Vagina (tissue), 2 donors: ENCODE measurements at regions not wholly inside any gene's neighbourhood (a gene's known extent, or its start where the extent isn't known, plus 50 kb on each side); places are given as distances from the start of the nearest gene placed in this dataset.
"Not testable (repeated sequence)": the region's sequence is repeated elsewhere in the genome, so short reads cannot be mapped to it uniquely, and the experiment has no call there.

Experiments
- DNase-seq, 2 donors: peaks; one replicate each; pipeline ENCODE4 v3.0.0-alpha.2; 2017; ENCODE audit errors: extremely low spot score in 2 of 2
- H3K27ac ChIP-seq: fragments of 200-600 bp; sonication (generic); one replicate; pipeline ENCODE4 v1.5.1; 2019
- H3K27me3 ChIP-seq: fragments of 200-600 bp; sonication (generic); one replicate; pipeline ENCODE4 v1.5.1; 2019
- H3K36me3 ChIP-seq, 2 donors: fragments of 200-600 bp; sonication (generic); one replicate each; pipeline ENCODE4 v1.5.1; 2017 to 2019
- H3K4me1 ChIP-seq: fragments of 200-600 bp; sonication (generic); one replicate; pipeline ENCODE4 v1.5.1; 2019
- H3K4me3 ChIP-seq, 2 donors: fragments of 200-600 bp; sonication (generic); 1 replicate in 1 of 2; 2 replicates in 1 of 2; pipeline ENCODE4 v1.5.1; 2016 to 2019
- H3K9me3 ChIP-seq: fragments of 200-600 bp; sonication (generic); one replicate; pipeline ENCODE4 v1.5.1; 2019
- POLR2A ChIP-seq, 2 donors: fragments of 450-650 bp; IDR thresholded peaks; one replicate each; pipeline ENCODE4 v1.6.1; 2017; ENCODE audit warnings: antibody characterized with exemption in 2 of 2, mild to moderate bottlenecking in 2 of 2, moderate library complexity in 2 of 2
- POLR2AphosphoS5 ChIP-seq, 2 donors: sonication (generic); formaldehyde crosslinking; IDR thresholded peaks; one replicate each; pipeline ENCODE4 v1.9.0; 2017; ENCODE audit warnings: antibody characterized with exemption in 2 of 2, mild to moderate bottlenecking in 2 of 2, low read depth in 1 of 2; ENCODE audit not compliant: insufficient read depth in 1 of 2
- intact Hi-C: fragments of 100-400 bp; cut with DNase I; formaldehyde crosslinking; loops from one replicate; pipeline ENCODE4 v1.15.1; 2023
- TF ChIP-seq, protein P1 (sequence below), 3 experiments: fragments of 450-650 bp in 2 of 3; fragments of 200-600 bp in 1 of 3; sonication (generic) in 1 of 3; IDR thresholded peaks; one replicate each; pipeline ENCODE4 v1.5.1; 2017 to 2019; ENCODE audit warnings: antibody characterized with exemption in 3 of 3, mild to moderate bottlenecking in 2 of 3, moderate library complexity in 2 of 3

DNA sequence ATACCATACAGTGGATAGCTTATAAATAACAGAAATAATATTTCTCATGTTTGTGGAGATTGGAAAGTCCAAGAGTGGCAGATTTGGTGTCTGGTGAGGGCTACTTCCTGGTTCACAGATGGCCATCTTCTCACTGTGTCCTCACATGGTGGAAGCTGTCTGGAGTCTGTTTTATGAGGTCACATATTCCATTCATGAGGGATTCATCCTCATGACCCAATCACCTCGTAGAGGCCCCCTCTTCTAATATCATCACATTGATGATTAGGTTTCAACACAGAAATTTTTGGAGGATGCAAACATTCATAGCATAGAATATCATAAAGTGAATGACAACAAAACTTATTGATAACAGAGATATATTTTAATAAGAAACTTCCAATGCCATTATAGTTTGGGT is 568.0 kb downstream of the STIM2 start:
- intact Hi-C loops = no loop called here
- Histone ChIP-seq H3K4me3 (no peak overlapping the region), H3K4me1 (no peaks in the 10 kb centered on the region), H3K9me3 (no peaks in the 10 kb centered on the region), H3K36me3 (no peaks in the 10 kb centered on the region), H3K27me3 (no peaks in the 10 kb centered on the region), H3K27ac (no peak overlapping the region)
- TF ChIP-seq POLR2A (IDR thresholded peaks at IDR 0.05) (no peak), POLR2AphosphoS5 (IDR thresholded peaks at IDR 0.05; ENCODE audit: insufficient read depth in 1 of 2, low read depth in 1 of 2) (no peak)
- TF ChIP-seq, protein P1, sequence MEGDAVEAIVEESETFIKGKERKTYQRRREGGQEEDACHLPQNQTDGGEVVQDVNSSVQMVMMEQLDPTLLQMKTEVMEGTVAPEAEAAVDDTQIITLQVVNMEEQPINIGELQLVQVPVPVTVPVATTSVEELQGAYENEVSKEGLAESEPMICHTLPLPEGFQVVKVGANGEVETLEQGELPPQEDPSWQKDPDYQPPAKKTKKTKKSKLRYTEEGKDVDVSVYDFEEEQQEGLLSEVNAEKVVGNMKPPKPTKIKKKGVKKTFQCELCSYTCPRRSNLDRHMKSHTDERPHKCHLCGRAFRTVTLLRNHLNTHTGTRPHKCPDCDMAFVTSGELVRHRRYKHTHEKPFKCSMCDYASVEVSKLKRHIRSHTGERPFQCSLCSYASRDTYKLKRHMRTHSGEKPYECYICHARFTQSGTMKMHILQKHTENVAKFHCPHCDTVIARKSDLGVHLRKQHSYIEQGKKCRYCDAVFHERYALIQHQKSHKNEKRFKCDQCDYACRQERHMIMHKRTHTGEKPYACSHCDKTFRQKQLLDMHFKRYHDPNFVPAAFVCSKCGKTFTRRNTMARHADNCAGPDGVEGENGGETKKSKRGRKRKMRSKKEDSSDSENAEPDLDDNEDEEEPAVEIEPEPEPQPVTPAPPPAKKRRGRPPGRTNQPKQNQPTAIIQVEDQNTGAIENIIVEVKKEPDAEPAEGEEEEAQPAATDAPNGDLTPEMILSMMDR (IDR thresholded peaks at IDR 0.05) = no peak
- no peak for DNase-seq

- H3K4me1 ChIP-seq = no peaks in the 10 kb centered on the region
- no peaks in the 10 kb centered on the region for H3K36me3 ChIP-seq
- TF ChIP-seq POLR2A (IDR thresholded peaks at IDR 0.05) = no peak
- TF ChIP-seq, protein P1 (IDR thresholded peaks at IDR 0.05) = no peak
- no peak for TF ChIP-seq POLR2AphosphoS5 (IDR thresholded peaks at IDR 0.05; ENCODE audit: insufficient read depth in 1 of 2, low read depth in 1 of 2)
- DNase-seq = no peak
- H3K27ac ChIP-seq = no peak overlapping the region
- intact Hi-C loops = no loop called here
- H3K4me3 ChIP-seq = no peak overlapping the region
- no peaks in the 10 kb centered on the region for H3K9me3 ChIP-seq
- H3K27me3 ChIP-seq = no peaks in the 10 kb centered on the region
Measured at GRCh38 chr4:27429364-27429871, 568.8 kb downstream of the STIM2 start.

GRCh38 chr4:27442146-27442545 is 581.5 kb downstream of the STIM2 start:
- Histone ChIP-seq H3K27me3 (no peaks in the 10 kb centered on the region), H3K4me1 (no peaks in the 10 kb centered on the region), H3K36me3 (no peaks in the 10 kb centered on the region), H3K9me3 (no peaks in the 10 kb centered on the region), H3K27ac (no peak overlapping the region), H3K4me3 (no peak overlapping the region)
- DNase-seq = no peak
- TF ChIP-seq POLR2A (IDR thresholded peaks at IDR 0.05) = no peak
- TF ChIP-seq, protein P1 (IDR thresholded peaks at IDR 0.05) = no peak
- no peak for TF ChIP-seq POLR2AphosphoS5 (IDR thresholded peaks at IDR 0.05; ENCODE audit: insufficient read depth in 1 of 2, low read depth in 1 of 2)
- intact Hi-C loops = no loop called here

DNA sequence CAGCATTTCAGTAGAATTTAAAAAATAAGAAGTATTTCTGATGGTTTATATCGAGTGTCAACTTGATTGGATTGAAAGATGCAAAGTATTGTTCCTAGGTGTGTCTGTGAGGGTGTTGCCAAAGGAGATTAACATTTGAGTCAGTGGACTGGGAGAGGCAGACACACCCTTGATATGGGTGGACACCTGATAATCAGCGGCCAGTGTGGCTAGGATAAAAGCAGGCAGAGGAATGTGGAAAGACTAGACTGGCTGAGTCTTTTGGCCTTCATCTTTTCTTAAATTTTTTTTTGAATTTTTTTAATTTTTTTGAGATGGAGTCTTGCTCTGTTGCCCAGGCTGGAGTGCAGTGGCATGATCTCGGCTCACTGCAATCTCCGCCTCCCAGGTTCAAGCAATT is 582.0 kb downstream of the STIM2 start:
- DNase-seq = not testable (repeated sequence)

GRCh38 chr4:27463816-27464215 is 603.2 kb downstream of the STIM2 start:
- H3K4me1 ChIP-seq = no peaks in the 10 kb centered on the region
- H3K27me3 ChIP-seq = no peaks in the 10 kb centered on the region
- H3K4me3 ChIP-seq = no peak overlapping the region
- no peaks in the 10 kb centered on the region for H3K36me3 ChIP-seq
- no peak for TF ChIP-seq POLR2A (IDR thresholded peaks at IDR 0.05)
- intact Hi-C loops = no loop called here
- H3K27ac ChIP-seq = no peak overlapping the region
- no peak for DNase-seq
- no peaks in the 10 kb centered on the region for H3K9me3 ChIP-seq

More for the DNA sequence above, 582.0 kb downstream of the STIM2 start:
- H3K27me3 ChIP-seq, H3K36me3 ChIP-seq, H3K4me3 ChIP-seq, H3K9me3 ChIP-seq, intact Hi-C loops, H3K4me1 ChIP-seq, H3K27ac ChIP-seq: not testable (repeated sequence)

GRCh38 chr4:27467351-27467750 is 606.7 kb downstream of the STIM2 start:
- intact Hi-C loops = no loop called here
- H3K9me3 ChIP-seq = no peaks in the 10 kb centered on the region
- no peak overlapping the region for H3K27ac ChIP-seq
- no peaks in the 10 kb centered on the region for H3K36me3 ChIP-seq
- TF ChIP-seq, protein P1 (IDR thresholded peaks at IDR 0.05) = no peak
- TF ChIP-seq POLR2AphosphoS5 (IDR thresholded peaks at IDR 0.05; ENCODE audit: insufficient read depth in 1 of 2, low read depth in 1 of 2) (no peak), POLR2A (IDR thresholded peaks at IDR 0.05) (no peak)
- no peaks in the 10 kb centered on the region for H3K4me1 ChIP-seq
- no peak overlapping the region for H3K4me3 ChIP-seq
- H3K27me3 ChIP-seq = no peaks in the 10 kb centered on the region
- DNase-seq = no peak
